KMS-11 (cell line): ENCODE measurements at regions not wholly inside any gene's neighbourhood (a gene's known extent, or its start where the extent isn't known, plus 50 kb on each side); places are given as distances from the start of the nearest gene placed in this dataset.

Source experiments
- H2AFZ ChIP-seq: fragments of 200-600 bp; sonication (generic); 2 replicates; pipeline ENCODE4 v1.6.1; 2016; ENCODE audit warnings: antibody characterized with exemption, mixed run types, low read depth
- H3K27ac ChIP-seq: fragments of 200-600 bp; sonication (generic); 2 replicates; pipeline ENCODE4 v1.6.1; 2016; ENCODE audit warnings: mild to moderate bottlenecking, mixed run types
- H3K27me3 ChIP-seq: fragments of 200-600 bp; sonication (generic); 2 replicates; pipeline ENCODE4 v1.6.1; 2017; ENCODE audit warnings: mild to moderate bottlenecking, low read depth, mixed run types, moderate library complexity; ENCODE audit not compliant: insufficient read depth
- H3K36me3 ChIP-seq: fragments of 200-600 bp; sonication (generic); 2 replicates; pipeline ENCODE4 v1.6.1; 2017; ENCODE audit warnings: mild to moderate bottlenecking, mixed run types; ENCODE audit not compliant: insufficient read depth
- H3K4me1 ChIP-seq: fragments of 200-600 bp; sonication (generic); 2 replicates; pipeline ENCODE4 v1.6.1; 2016; ENCODE audit warnings: mild to moderate bottlenecking, low read depth, mixed run types; ENCODE audit not compliant: poor library complexity, severe bottlenecking
- H3K4me2 ChIP-seq: fragments of 200-600 bp; sonication (generic); 2 replicates; pipeline ENCODE4 v1.7.0; 2016; ENCODE audit warnings: mild to moderate bottlenecking, mixed run types
- H3K4me3 ChIP-seq: fragments of 200-600 bp; sonication (generic); IDR thresholded peaks from 2 replicates; pipeline ENCODE4 v1.6.1; 2017; ENCODE audit warnings: low read depth, low read length, mixed read lengths; ENCODE audit not compliant: insufficient read depth
- H3K79me2 ChIP-seq: fragments of 200-600 bp; sonication (generic); 2 replicates; pipeline ENCODE4 v1.6.1; 2016; ENCODE audit warnings: low read depth, mixed run types; ENCODE audit not compliant: insufficient read depth
- H3K9ac ChIP-seq: fragments of 200-600 bp; sonication (generic); 2 replicates; pipeline ENCODE4 v1.6.1; 2016; ENCODE audit warnings: mild to moderate bottlenecking, mixed run types
- H4K20me1 ChIP-seq: fragments of 200-600 bp; sonication (generic); 2 replicates; pipeline ENCODE4 v1.6.1; 2016; ENCODE audit warnings: mild to moderate bottlenecking, mixed run types; ENCODE audit not compliant: insufficient read depth
- CTCF ChIP-seq: fragments of 200-600 bp; sonication (generic); conservative IDR thresholded peaks from 2 replicates; pipeline ENCODE4 v1.6.1; 2017; ENCODE audit warnings: low read depth, mild to moderate bottlenecking, antibody characterized with exemption, low read length, moderate library complexity, mixed read lengths

DNA sequence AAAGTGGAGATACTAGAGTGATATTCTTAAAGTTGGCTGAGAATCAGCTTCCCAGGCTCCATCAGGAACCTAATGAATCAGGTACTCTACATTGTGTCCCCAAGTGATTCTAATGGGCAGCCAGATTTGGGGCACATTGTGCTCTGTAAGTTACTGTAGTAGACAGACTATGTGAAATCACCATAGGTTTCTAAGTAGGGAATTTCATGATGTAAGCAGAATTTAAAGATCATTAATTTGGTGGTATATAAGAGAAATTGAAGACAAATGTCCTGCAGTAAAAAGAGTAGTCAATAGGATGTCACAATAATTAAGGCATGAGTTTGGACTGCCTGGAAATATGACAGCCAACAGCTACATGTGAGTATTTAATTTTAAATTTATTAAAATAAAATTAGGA, 602.4 kb upstream of the ACVR2A start:
- Histone ChIP-seq H2AFZ (no peak overlapping the region), H3K9ac (no peak overlapping the region), H3K4me2 (no peak overlapping the region), H3K4me3 (no peak overlapping the region), H3K79me2 (no peaks in the 10 kb centered on the region), H3K4me1 (no peaks in the 10 kb centered on the region), H4K20me1 (no peaks in the 10 kb centered on the region), H3K36me3 (no peaks in the 10 kb centered on the region), H3K27ac (no peak overlapping the region), H3K27me3 (no peaks in the 10 kb centered on the region)
- no peak for TF ChIP-seq CTCF

- H3K27ac ChIP-seq = no peak overlapping the region
- no peaks in the 10 kb centered on the region for H3K36me3 ChIP-seq
- H3K9ac ChIP-seq = no peak overlapping the region
- H2AFZ ChIP-seq = no peak overlapping the region
- H3K4me2 ChIP-seq = no peak overlapping the region
- H4K20me1 ChIP-seq = no peaks in the 10 kb centered on the region
- no peaks in the 10 kb centered on the region for H3K79me2 ChIP-seq
- H3K4me3 ChIP-seq = no peak overlapping the region
- no peaks in the 10 kb centered on the region for H3K27me3 ChIP-seq
- no peak for TF ChIP-seq CTCF
- no peaks in the 10 kb centered on the region for H3K4me1 ChIP-seq
Observed at GRCh38 chr2:147236601-147237000, 608.2 kb upstream of the ACVR2A start.

DNA sequence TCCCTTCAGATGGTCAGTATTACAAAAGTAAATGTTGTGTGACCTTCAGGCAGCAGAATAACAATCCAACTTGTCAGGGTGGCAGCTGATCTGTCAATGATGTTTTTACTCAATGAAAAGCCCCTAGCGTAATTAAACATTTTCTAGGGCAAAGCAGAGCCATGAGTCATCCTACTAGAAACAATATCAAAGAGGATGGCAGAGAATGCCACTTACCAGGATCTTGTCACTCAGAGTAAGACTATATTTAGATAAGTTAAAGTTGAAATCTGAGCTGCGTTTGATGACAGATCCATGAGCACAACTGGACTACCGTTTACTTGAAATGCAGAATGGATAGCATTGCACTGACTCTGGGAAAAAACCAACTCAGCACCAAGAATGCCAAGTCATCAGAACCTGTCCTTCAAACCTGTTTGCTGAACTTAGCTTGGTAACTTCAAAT, 612.6 kb upstream of the ACVR2A start:
- Histone ChIP-seq H3K4me3 (no peak overlapping the region), H3K79me2 (no peaks in the 10 kb centered on the region)

GRCh38 chr2:147231607-147232006, 613.2 kb upstream of the ACVR2A start:
- Histone ChIP-seq H3K4me2 (no peak overlapping the region), H3K36me3 (no peaks in the 10 kb centered on the region)
- TF ChIP-seq CTCF = no peak

More for the DNA sequence above, 612.6 kb upstream of the ACVR2A start:
- Histone ChIP-seq H3K36me3 (no peaks in the 10 kb centered on the region), H3K4me1 (no peaks in the 10 kb centered on the region), H2AFZ (no peak overlapping the region), H3K27me3 (no peaks in the 10 kb centered on the region), H4K20me1 (no peaks in the 10 kb centered on the region), H3K27ac (no peak overlapping the region), H3K9ac (no peak overlapping the region), H3K4me2 (no peak overlapping the region)
- no peak for TF ChIP-seq CTCF

More at GRCh38 chr2:147231607-147232006, 613.2 kb upstream of the ACVR2A start:
- no peak overlapping the region for H3K27ac ChIP-seq
- no peaks in the 10 kb centered on the region for H3K27me3 ChIP-seq
- H3K4me3 ChIP-seq = no peak overlapping the region
- H4K20me1 ChIP-seq = no peaks in the 10 kb centered on the region
- no peak overlapping the region for H2AFZ ChIP-seq
- H3K9ac ChIP-seq = no peak overlapping the region
- H3K79me2 ChIP-seq = no peaks in the 10 kb centered on the region
- H3K4me1 ChIP-seq = no peaks in the 10 kb centered on the region
